ENCODE measurements at regions not wholly inside any gene's neighbourhood (a gene's known extent, or its start where the extent isn't known, plus 50 kb on each side); places are given as distances from the start of the nearest gene placed in this dataset.

GRCh38 chr4:20062054-20062453 lies 189.7 kb upstream of the SLIT2 start:
- no peaks in the 10 kb centered on the region for H3K36me3 ChIP-seq (ENCODE audit: control insufficient read depth, insufficient read depth, low read length)

DNA sequence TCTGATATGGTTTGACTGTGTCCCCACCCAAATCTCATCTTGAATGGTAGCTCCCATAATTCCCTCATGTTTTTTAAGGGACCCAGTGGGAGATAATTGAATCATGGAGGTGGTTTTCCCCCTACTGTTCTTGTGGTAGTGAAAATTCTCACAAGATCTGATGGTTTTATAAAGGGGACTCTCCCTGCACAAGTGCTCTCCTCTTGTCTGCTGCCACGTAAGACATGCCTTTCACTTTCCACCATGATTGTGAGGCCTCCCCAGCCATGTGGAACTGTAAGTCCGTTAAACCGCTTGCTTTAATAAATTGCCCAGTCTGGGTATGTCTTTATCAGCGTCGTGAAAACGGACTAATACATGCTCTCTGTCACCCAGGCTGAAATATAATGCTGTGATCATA lies 200.9 kb upstream of the SLIT2 start:
- TF ChIP-seq, protein P1, sequence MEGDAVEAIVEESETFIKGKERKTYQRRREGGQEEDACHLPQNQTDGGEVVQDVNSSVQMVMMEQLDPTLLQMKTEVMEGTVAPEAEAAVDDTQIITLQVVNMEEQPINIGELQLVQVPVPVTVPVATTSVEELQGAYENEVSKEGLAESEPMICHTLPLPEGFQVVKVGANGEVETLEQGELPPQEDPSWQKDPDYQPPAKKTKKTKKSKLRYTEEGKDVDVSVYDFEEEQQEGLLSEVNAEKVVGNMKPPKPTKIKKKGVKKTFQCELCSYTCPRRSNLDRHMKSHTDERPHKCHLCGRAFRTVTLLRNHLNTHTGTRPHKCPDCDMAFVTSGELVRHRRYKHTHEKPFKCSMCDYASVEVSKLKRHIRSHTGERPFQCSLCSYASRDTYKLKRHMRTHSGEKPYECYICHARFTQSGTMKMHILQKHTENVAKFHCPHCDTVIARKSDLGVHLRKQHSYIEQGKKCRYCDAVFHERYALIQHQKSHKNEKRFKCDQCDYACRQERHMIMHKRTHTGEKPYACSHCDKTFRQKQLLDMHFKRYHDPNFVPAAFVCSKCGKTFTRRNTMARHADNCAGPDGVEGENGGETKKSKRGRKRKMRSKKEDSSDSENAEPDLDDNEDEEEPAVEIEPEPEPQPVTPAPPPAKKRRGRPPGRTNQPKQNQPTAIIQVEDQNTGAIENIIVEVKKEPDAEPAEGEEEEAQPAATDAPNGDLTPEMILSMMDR (IDR thresholded peaks at IDR 0.05; ENCODE audit: insufficient read depth, low read length, poor library complexity, severe bottlenecking), result no peak
- Histone ChIP-seq H3K36me3 (ENCODE audit: control insufficient read depth, insufficient read depth, low read length) (no peaks in the 10 kb centered on the region), H3K27me3 (ENCODE audit: control insufficient read depth, insufficient read depth, low read length) (no peaks in the 10 kb centered on the region), H3K4me3 (ENCODE audit: low read depth, low read length) (no peak overlapping the region)
- no peak for DNase-seq (ENCODE audit: low read depth)

More at GRCh38 chr4:20062054-20062453, 189.7 kb upstream of the SLIT2 start:
- H3K27me3 ChIP-seq (ENCODE audit: control insufficient read depth, insufficient read depth, low read length), result no peaks in the 10 kb centered on the region
- DNase-seq (ENCODE audit: low read depth), result no peak
- TF ChIP-seq, protein P1 (IDR thresholded peaks at IDR 0.05; ENCODE audit: insufficient read depth, low read length, poor library complexity, severe bottlenecking), result no peak
- H3K4me3 ChIP-seq (ENCODE audit: low read depth, low read length), result no peak overlapping the region

- no peak for DNase-seq (ENCODE audit: low read depth)
- H3K36me3 ChIP-seq (ENCODE audit: control insufficient read depth, insufficient read depth, low read length), result no peaks in the 10 kb centered on the region
- TF ChIP-seq, protein P1 (IDR thresholded peaks at IDR 0.05; ENCODE audit: insufficient read depth, low read length, poor library complexity, severe bottlenecking), result no peak
- no peak overlapping the region for H3K4me3 ChIP-seq (ENCODE audit: low read depth, low read length)
- no peaks in the 10 kb centered on the region for H3K27me3 ChIP-seq (ENCODE audit: control insufficient read depth, insufficient read depth, low read length)
Observed at GRCh38 chr4:20049889-20050288, 201.8 kb upstream of the SLIT2 start.

- no peak for DNase-seq (ENCODE audit: low read depth)
- Histone ChIP-seq H3K27me3 (ENCODE audit: control insufficient read depth, insufficient read depth, low read length) (no peaks in the 10 kb centered on the region), H3K36me3 (ENCODE audit: control insufficient read depth, insufficient read depth, low read length) (no peaks in the 10 kb centered on the region), H3K4me3 (ENCODE audit: low read depth, low read length) (no peak overlapping the region)
- TF ChIP-seq, protein P1 (IDR thresholded peaks at IDR 0.05; ENCODE audit: insufficient read depth, low read length, poor library complexity, severe bottlenecking), result no peak
Observed at GRCh38 chr4:20046931-20047677, 204.6 kb upstream of the SLIT2 start.

DNA sequence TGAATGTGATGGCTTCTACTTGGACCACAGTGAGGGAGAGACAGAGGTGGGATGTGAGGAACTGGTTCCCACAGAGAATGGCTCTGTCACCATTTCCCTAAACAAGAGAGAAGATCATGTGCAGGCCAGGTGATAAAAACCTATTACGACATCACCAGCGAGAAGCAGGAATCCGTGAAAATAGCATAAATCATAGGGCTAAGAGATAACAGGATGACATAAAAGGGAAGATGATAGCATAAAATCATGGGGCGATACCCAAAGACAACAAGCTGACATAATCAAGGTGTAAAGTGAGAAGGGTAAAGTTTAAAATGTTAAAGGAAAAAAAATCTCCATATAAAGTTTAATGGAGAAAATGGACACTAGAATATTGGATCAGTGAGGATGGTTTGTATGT lies 205.5 kb upstream of the SLIT2 start:
- DNase-seq (ENCODE audit: low read depth), result no peak
- no peak overlapping the region for H3K4me3 ChIP-seq (ENCODE audit: low read depth, low read length)
- TF ChIP-seq, protein P1 (IDR thresholded peaks at IDR 0.05; ENCODE audit: insufficient read depth, low read length, poor library complexity, severe bottlenecking), result no peak
- no peaks in the 10 kb centered on the region for H3K27me3 ChIP-seq (ENCODE audit: control insufficient read depth, insufficient read depth, low read length)
- H3K36me3 ChIP-seq (ENCODE audit: control insufficient read depth, insufficient read depth, low read length), result no peaks in the 10 kb centered on the region

DNA sequence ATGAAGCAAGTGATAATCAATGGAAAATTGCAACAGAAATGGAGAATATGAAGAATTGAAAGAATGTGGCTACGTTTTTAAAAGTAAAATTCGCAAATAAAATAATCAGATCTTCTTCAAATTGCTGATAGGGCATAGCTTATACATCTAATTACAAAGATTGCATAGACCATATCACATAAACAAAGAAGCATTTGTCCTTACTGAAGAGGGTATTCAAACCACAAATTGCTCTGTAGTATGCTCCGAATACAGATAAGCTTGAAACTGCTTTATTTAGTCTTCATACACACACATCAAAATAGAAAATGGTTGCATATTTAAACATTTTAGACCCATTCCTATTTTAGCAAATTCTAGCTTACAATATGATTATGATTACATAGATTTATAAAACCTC lies 206.7 kb upstream of the SLIT2 start:
- TF ChIP-seq, protein P1 (IDR thresholded peaks at IDR 0.05; ENCODE audit: insufficient read depth, low read length, poor library complexity, severe bottlenecking), result no peak
- Histone ChIP-seq H3K27me3 (ENCODE audit: control insufficient read depth, insufficient read depth, low read length) (no peaks in the 10 kb centered on the region), H3K4me3 (ENCODE audit: low read depth, low read length) (no peak overlapping the region), H3K36me3 (ENCODE audit: control insufficient read depth, insufficient read depth, low read length) (no peaks in the 10 kb centered on the region)
- DNase-seq (ENCODE audit: low read depth), result no peak
